H7 (cell line): ENCODE measurements at regions not wholly inside any gene's neighbourhood (a gene's known extent, or its start where the extent isn't known, plus 50 kb on each side); places are given as distances from the start of the nearest gene placed in this dataset.

Experiments used
- DNase-seq: peaks from one replicate; pipeline ENCODE4 v3.0.0; 2012
- H3K27me3 ChIP-seq: 2 replicates; pipeline ENCODE4 v1.6.0; 2011; ENCODE audit warnings: mild to moderate bottlenecking, low read length; ENCODE audit not compliant: control insufficient read depth, insufficient read depth
- H3K36me3 ChIP-seq: replicated peaks from 2 replicates; pipeline ENCODE4 v1.5.1; 2011; ENCODE audit warnings: low read length; ENCODE audit not compliant: control insufficient read depth, insufficient read depth
- H3K4me3 ChIP-seq: 2 replicates; pipeline ENCODE4 v1.5.1; 2011; ENCODE audit warnings: low read depth, mild to moderate bottlenecking, control low read depth, low read length, moderate library complexity; ENCODE audit not compliant: insufficient read depth

DNA sequence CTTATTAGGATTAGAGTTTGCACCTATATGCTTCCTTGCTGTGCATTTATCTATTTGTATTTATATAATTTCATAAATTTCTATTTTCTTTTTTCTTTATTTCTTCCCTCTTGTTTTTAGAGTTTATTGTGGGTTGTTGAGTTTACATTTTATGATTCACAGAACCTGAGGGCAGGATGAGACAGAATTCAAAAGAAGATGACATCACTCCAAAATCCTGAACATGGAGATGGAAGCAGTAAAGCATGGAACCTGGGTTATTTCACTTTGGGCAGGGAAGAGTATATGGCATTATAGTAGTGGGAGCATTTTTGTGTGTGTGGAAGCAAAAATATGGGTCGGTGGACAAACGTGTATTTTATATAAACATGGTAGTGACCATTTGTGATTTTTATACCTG lies 157.5 kb downstream of the RFX6 start:
- no peak for DNase-seq

DNA sequence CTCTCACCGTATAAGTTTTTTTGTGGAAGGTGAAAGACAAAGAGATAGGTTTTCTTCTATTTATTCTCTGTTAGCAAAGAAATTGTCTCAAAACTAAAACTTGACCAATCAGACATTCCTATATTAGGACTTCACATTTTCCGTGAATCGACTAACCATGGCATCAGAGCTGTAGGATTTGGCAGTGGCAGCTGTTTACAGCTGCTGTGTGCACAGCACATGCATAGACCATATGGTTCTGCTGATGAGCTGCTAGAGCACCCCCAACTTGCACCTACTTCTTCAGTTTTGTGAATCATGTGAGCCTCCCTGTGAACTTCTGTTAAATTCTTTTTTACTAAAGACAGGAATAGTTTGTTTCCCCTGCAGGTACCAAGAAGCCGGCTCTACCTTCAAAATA lies 157.9 kb downstream of the RFX6 start:
- H3K4me3 ChIP-seq: no peak overlapping the region
- H3K36me3 ChIP-seq: no peaks in the 10 kb centered on the region
- no peak for DNase-seq
- no peaks in the 10 kb centered on the region for H3K27me3 ChIP-seq

More for the DNA sequence above, 157.5 kb downstream of the RFX6 start:
- Histone ChIP-seq H3K27me3 (no peaks in the 10 kb centered on the region), H3K4me3 (no peak overlapping the region), H3K36me3 (no peaks in the 10 kb centered on the region)

DNA sequence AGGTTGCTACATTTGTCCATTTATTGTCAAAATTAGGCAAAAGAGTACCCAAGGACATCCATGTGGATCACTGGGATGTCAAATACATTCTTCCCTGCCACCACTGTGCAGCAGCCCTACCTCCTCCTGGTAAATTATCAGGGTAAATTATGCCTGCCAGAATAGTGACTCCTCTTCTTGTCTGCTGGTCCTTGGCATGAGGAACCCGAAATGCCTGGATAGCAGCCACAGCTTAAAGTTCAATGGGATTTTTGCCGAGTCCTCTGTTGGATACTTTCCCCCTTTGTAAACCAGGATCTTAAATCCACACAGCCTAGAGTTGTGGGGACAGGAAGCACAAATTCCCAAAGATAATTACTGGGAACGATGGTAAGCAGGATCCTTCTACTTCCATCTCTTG lies 173.3 kb downstream of the RFX6 start:
- no peaks in the 10 kb centered on the region for H3K36me3 ChIP-seq
- DNase-seq: no peak
- H3K4me3 ChIP-seq: no peak overlapping the region
- H3K27me3 ChIP-seq: no peaks in the 10 kb centered on the region

DNA sequence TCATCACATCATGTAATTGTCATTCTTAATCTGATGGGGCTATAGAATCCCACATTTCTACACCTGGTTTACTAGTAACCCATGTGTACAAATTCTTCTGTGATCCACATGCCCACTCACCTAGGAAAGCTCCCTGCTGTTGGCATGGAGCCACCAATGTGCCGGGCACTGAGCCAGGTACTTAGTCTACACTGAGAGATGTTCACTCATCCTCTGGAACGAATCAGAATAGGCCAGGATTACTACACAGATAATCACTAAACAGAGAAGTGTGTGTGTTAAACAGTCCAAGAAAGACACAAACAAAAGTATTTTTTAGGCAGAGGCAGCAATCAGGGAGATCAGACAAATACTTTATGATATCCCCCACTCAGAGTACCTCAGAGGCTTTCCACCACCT lies 193.2 kb upstream of the VGLL2 start:
- Histone ChIP-seq H3K36me3 (no peaks in the 10 kb centered on the region), H3K4me3 (no peak overlapping the region), H3K27me3 (no peaks in the 10 kb centered on the region)
- no peak for DNase-seq

DNA sequence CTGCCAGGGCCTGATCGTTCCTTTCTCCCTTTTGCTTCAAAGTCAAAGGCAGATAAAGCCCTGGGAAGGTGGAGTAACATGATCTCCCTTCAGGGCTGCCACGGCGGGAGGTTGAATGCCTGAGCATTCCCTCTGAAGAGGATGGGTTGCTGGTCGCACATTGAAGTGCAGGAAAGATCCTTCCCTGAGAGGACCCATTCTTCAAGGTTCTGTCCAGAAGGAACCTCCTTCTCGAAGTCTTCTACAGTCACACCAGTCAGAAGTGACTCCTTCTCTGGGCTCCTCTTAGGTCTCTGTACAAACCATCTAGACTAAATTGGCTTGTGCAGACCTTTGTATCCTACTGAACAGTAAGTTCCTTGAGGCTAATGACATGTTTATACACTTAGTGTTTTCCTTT lies 192.6 kb upstream of the VGLL2 start:
- H3K4me3 ChIP-seq: no peak overlapping the region
- peak; percentile 31 for DNase-seq
- no peaks in the 10 kb centered on the region for H3K36me3 ChIP-seq
- no peaks in the 10 kb centered on the region for H3K27me3 ChIP-seq

DNA sequence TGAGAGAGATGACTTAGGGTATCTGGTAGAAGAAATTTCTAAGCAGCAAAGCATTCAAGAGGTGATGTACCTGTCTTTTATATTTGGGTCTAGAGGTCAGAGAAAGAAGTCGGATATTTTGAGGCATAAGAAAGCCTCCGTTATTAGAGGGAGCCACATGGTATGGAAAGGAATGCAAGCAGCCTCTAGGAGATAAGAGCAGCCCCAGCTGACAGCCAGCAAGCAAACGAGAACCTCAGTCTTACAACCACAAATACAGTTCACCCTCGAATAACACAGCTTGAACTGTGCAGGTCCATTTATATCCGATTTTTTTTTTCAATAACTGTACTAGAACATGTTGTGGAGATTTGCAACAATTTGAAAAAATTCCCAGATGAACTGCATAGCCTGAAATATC lies 190.7 kb upstream of the VGLL2 start:
- H3K36me3 ChIP-seq: no peaks in the 10 kb centered on the region
- H3K27me3 ChIP-seq: no peaks in the 10 kb centered on the region
- DNase-seq: no peak
- no peak overlapping the region for H3K4me3 ChIP-seq

DNA sequence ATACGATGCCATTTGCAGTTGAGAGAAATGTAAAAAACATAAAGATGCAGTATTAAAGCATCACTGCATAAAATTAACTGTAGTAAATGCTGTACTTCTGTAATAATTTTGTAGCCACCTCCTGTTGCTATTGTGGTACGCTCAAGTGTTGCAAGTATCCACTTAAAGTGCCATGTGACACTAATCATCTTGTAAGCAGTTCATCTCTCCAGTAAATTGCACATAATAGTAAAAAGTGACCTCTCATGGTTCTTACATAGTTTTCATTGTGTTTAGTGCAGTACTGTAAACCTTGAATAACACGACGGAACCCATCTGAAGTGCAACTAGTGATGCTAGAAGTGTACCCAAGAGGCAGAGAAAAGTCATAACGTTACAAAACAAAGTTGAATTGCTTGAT lies 190.1 kb upstream of the VGLL2 start:
- Histone ChIP-seq H3K4me3 (no peak overlapping the region), H3K27me3 (no peaks in the 10 kb centered on the region), H3K36me3 (no peaks in the 10 kb centered on the region)
- DNase-seq: no peak

DNA sequence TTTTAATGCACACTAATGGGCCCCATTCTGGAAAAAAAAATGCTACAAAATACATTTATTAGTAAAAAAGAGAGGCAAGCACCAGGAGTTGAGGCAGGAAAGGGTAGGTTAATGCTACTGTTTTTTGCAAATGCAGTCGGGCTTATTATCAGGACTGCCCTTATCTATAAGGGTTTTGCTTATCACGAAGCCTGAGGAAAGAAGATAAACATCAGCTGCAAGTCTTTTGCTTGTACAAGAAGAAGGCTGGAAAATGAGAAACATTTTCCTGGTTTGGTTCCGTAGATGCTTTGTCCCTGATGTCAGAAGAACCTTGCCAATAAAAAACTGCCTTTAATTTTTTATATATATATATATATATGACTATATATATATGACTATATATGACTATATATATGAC lies 189.3 kb upstream of the VGLL2 start:
- DNase-seq: no peak
- Histone ChIP-seq H3K4me3 (no peak overlapping the region), H3K27me3 (no peaks in the 10 kb centered on the region), H3K36me3 (no peaks in the 10 kb centered on the region)

DNA sequence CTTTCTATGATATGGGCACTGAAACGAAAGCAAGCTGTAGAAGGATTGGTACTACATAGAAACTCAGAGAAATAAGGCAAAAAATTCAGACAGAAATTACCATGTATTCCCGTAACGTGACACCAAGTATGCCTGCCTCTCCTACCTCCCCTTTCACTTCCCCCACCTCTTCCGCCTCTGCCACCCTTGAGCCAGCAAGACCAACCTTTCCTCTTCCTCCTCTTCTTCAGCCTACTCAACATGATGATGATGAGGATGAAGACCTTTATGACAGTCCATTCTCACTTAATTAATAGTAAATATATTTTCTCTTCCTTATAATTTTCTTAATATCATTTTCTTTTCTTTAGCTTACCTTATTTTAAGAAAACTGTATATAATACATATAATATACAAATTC lies 188.1 kb upstream of the VGLL2 start:
- Histone ChIP-seq H3K4me3 (no peak overlapping the region), H3K36me3 (no peaks in the 10 kb centered on the region), H3K27me3 (no peaks in the 10 kb centered on the region)
- DNase-seq: no peak

DNA sequence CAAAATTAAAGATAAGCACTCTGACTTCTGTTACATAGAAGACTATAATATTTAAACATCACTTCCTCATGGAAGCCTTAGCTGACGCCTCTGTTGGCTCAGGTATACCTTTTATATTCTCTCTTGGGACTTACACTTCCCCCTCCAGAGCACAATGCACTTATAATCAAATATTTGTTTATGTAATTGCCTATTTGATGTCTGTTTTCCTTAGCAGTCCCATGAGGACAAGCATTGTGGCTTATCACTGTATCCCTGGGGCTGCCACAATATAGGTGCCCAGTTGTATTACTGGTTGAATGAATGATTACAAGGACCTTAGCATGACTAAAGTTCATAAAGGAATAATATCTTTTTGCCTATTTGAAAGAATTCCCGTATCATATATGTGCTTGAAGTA lies 186.7 kb upstream of the VGLL2 start:
- Histone ChIP-seq H3K27me3 (no peaks in the 10 kb centered on the region), H3K4me3 (no peak overlapping the region), H3K36me3 (no peaks in the 10 kb centered on the region)
- DNase-seq: no peak

DNA sequence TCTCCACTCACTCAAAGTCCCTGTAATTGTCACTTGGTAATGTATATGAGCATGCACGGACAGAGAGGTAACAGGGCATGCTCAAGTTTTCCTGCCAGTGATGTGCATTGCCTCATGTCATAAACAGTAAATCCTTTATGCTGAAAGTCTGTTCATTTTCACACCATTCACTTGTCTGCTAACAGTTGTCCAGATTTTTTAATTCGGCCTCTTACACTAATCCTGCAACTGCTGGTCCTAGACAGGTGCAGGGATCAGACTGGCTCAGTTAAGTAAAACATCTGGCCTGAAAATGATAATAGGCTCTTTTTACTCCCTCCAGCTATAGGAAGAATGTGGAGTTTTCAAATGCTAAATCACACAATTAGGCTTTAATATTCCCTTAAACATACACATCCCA lies 185.4 kb upstream of the VGLL2 start:
- Histone ChIP-seq H3K27me3 (no peaks in the 10 kb centered on the region), H3K36me3 (no peaks in the 10 kb centered on the region)
- DNase-seq: no peak

DNA sequence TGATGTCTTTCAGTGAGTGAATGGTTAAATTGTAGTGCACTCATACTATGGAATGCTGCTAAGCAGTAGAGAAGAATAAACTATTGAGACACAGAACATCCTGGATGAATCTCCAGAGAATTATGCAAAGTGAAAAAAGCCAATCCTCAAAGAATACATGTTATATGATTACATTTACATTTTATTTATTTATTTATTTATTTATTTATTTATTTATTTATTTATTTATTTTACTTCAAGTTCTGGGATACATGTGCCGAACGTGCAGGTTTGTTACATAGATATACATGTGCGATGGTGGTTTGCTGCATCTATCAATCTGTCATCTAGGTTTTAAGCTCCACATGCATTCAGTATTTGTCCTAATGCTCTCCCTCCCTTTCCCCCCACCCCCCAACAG lies 175.8 kb upstream of the VGLL2 start:
- Histone ChIP-seq H3K4me3 (no peak overlapping the region), H3K36me3 (no peaks in the 10 kb centered on the region), H3K27me3 (no peaks in the 10 kb centered on the region)
- no peak for DNase-seq

More for the DNA sequence above, 185.4 kb upstream of the VGLL2 start:
- no peak overlapping the region for H3K4me3 ChIP-seq

DNA sequence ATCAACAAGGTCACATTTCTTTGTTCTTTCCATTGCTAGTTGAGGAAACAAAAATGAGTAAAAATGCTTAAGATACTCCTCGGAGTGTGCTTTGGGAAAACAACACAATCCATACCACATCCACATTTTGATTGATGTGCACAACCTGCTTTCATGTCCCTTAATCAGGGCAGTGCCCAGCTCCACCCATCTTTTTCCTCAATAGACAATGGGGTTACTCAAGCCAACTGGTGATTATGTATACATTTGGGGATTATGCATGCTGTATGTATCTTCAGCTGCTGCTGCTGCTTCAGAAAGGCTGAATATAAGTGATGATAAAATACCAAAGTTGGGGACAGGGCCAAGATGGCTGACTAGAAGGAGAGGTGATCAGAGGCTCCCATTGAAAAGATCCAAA lies 155.2 kb upstream of the VGLL2 start:
- Histone ChIP-seq H3K4me3 (no peak overlapping the region), H3K36me3 (no peaks in the 10 kb centered on the region), H3K27me3 (no peaks in the 10 kb centered on the region)
- DNase-seq: no peak

DNA sequence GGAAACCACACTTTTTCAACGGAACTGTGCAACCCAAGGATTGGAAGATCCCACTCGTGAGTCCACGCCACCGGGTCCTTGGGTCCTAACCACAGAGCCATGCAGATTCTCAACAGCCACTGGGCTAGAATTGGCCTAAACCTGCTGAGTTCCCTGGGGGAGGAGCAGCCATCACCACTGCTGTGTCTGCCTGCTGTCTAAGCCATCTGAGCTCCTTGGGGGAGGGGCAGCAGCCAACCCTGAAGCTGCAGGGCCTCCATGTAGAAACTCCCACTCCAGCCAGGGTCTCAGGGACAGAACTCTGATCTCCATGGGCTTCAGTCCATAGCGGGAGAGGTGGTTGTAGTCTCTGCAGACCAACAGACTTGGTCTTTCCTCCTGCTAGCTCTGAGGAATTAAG lies 154.6 kb upstream of the VGLL2 start:
- Histone ChIP-seq H3K4me3 (no peak overlapping the region), H3K36me3 (no peaks in the 10 kb centered on the region), H3K27me3 (no peaks in the 10 kb centered on the region)
- no peak for DNase-seq

DNA sequence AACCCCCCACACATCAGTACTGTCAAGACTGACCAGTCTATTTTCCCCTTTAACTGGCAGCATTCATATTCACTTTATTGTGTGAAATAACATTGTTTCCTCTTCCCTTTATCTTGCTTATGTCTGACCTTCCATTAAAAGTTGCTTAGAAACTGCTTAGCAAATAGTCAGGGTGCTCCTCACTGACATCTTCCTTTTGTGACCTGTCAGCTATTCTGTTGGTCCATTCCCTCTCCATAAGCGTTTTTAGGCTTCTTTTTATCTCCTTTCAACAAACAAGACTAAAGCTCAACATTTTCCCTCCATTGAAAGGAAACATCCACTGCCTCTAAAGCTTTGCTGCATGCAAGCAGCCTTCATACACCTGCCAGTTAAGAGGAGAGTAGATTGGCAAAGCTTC lies 147.7 kb upstream of the VGLL2 start:
- no peak for DNase-seq
- no peaks in the 10 kb centered on the region for H3K27me3 ChIP-seq
- H3K36me3 ChIP-seq: no peaks in the 10 kb centered on the region
- no peak overlapping the region for H3K4me3 ChIP-seq

DNA sequence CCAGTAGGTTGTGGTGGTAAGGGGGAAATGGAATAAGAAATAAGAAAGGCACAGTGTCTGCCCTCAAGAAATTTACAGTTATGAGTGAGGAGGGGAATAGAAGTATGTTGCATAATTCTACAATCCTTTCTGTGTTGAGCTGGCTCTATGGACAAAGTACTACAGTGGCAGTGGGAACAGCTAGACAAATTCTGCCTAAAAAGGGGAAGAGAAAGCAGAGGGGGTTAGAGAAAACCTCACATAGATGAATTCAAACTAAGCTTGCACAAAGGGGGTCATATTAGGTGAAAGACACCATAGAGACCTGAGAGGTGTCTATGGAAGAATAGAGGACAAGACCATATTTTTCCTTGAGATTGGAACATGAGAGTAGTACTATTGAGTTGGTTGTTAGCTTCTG lies 146.9 kb upstream of the VGLL2 start:
- Histone ChIP-seq H3K27me3 (no peaks in the 10 kb centered on the region), H3K36me3 (no peaks in the 10 kb centered on the region), H3K4me3 (no peak overlapping the region)
- no peak for DNase-seq
